Natural killer cell treated with Interleukin-12 subunit alpha and Interleukin-12 subunit beta and Interleukin-15 and Interleukin-18, amount 100 ng/mL, for 72 hours (primary cell): ENCODE measurements at regions not wholly inside any gene's neighbourhood (a gene's known extent, or its start where the extent isn't known, plus 50 kb on each side); places are given as distances from the start of the nearest gene placed in this dataset.

Experiments used
- ATAC-seq, 2 donors: fragments of 150-1000 bp; cut with Tn5 transposase in 1 of 2; sonication (Bioruptor Pico), chemical (Tn5 transposase) in 1 of 2; 2 replicates each; pipeline ENCODE4 v1.10.0; 2021
- DNase-seq: peaks from one replicate; pipeline ENCODE4 v3.0.0; 2022; ENCODE audit warnings: low spot score
- H3K27ac Mint-ChIP-seq, 2 donors: 1 replicate in 1 of 2; 2 replicates in 1 of 2; pipeline ENCODE4 v1.8.0; 2022; ENCODE audit warnings: mixed read lengths in 2 of 2, mild to moderate bottlenecking in 1 of 2, moderate library complexity in 1 of 2
- H3K27me3 Mint-ChIP-seq, 2 donors: 1 replicate in 1 of 2; 2 replicates in 1 of 2; pipeline ENCODE4 v1.8.0; 2022; ENCODE audit warnings: mixed read lengths in 2 of 2
- H3K36me3 Mint-ChIP-seq: one replicate; pipeline ENCODE4 v1.8.0; 2022; ENCODE audit warnings: mixed read lengths
- H3K4me1 Mint-ChIP-seq, 2 donors: 1 replicate in 1 of 2; 2 replicates in 1 of 2; pipeline ENCODE4 v1.8.0; 2022; ENCODE audit warnings: low read depth in 2 of 2, mixed read lengths in 2 of 2, mild to moderate bottlenecking in 1 of 2
- H3K4me3 Mint-ChIP-seq: one replicate; pipeline ENCODE4 v1.8.0; 2022; ENCODE audit warnings: mixed read lengths
- H3K9me3 Mint-ChIP-seq: 2 replicates; pipeline ENCODE4 v1.8.0; 2022; ENCODE audit warnings: mixed read lengths

DNA sequence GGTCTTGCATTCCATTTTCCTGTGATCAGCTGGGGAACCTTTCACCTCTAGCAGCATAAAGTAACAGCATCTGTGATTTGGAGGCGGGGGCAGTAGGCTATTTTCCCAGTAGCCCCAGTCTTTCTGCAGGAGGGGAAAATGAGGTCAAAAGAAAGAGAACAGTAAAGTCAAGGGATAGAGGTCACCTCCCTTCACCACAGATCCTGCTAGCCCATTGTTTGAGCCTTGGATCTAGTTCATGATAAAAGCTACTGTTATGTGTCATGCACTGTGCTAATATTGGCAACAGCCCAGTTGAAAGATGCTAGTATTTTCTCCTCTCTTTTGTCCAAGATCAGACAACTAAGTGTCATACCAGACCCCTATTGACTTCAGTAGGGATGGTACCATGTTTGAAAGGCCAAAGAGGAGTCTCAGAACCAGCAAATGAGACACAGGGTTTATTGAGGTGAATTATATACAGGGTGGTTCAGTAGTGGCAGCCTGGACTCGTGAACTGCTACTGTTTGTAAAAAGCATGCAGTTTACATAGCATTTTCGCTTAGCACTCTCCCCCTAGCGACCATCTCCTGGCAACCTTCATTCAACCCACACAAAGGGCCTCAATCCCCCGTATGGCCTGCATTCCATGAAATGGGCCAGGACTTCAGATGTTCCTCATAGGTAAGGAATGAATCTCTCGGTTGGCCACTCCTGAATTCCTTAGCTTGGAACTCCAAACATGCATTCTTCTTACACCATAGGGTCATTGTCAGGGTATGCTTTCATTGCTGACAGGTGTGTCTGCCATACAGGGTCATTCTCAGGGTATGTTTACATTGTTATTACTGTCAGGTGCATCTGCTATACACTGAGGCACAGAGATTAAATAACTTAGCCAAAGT lies 170.0 kb upstream of the FRMPD4 start:
- Mint-ChIP-seq H3K27me3 (peaks cover 0 to 2% of the 10 kb centered on the region in 2 donors), H3K9me3 (no peaks in the 10 kb centered on the region), H3K4me3 (no peak overlapping the region), H3K36me3 (no peaks in the 10 kb centered on the region), H3K4me1 (no peaks in the 10 kb centered on the region), H3K27ac (no peak overlapping the region)
- ATAC-seq: no peak
- no peak for DNase-seq

DNA sequence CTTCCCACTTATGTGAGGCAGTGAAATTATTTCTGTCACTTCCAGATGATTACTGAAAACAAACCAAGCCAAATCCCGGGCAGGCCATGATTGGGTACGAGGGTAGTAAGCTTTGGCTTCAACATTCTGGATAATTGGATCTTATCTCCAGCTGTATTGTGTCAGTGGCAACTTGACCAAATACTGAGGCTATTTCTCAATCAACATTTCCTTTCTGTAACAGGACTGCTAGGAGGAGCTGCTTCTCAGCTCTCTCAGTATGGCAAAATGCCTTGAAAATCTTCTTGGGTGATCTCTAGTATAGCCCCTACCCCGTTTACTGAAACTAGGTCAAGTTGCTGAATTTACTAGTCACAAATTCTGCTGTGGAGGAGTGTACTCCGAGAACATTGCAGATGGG lies 169.3 kb upstream of the FRMPD4 start:
- peaks cover 0 to 5% of the 10 kb centered on the region in 2 donors for H3K27me3 Mint-ChIP-seq

DNA sequence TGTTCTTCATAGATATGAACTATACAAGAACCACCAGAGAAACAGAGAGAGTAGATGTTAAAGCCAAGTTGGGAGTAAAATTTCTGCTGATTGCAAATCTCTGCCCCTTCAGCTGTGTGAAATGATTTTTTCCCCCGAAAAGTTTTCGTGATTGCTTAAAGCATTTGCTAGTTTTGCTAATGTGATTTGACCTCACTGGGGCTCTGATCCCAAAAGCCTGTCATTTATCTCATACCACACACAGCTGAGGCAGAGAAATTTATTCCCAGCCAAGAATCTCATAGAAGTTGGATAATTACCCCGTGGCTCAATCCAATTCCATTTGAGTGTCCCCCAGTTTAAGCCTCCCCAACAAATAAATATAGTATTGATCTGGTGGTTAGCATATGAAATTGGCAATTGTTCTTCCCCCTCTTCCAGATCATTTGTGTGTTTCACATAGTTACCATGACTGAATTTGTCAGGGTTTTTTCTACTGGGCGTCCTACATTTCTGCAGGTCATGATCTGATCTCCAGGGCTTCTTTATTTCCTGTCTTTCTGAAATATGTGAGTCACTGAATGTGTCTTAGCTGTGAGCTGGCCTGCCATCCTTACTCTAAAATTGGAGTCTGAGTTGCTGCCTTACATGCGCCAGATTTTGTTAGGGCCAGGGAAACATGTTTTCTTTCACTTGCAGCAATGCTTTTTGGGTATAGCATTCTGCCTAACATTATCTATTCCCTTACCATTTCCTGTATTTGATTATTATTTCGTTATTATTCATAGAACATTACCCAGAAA lies 167.5 kb upstream of the FRMPD4 start:
- ATAC-seq (no peak), DNase-seq (no peak)
- H3K4me3 Mint-ChIP-seq: no peak overlapping the region
- no peaks in the 10 kb centered on the region for H3K4me1 Mint-ChIP-seq
- peaks cover 0 to 8% of the 10 kb centered on the region in 2 donors for H3K27me3 Mint-ChIP-seq
- peaks cover 3% of the 10 kb centered on the region for H3K9me3 Mint-ChIP-seq
- no peaks in the 10 kb centered on the region for H3K36me3 Mint-ChIP-seq
- no peak overlapping the region for H3K27ac Mint-ChIP-seq

More for the DNA sequence above, 169.3 kb upstream of the FRMPD4 start:
- H3K27ac Mint-ChIP-seq: no peak overlapping the region
- H3K4me1 Mint-ChIP-seq: no peaks in the 10 kb centered on the region
- no peak for DNase-seq
- H3K36me3 Mint-ChIP-seq: no peaks in the 10 kb centered on the region
- no peak for ATAC-seq
- peaks cover 3% of the 10 kb centered on the region for H3K9me3 Mint-ChIP-seq
- H3K4me3 Mint-ChIP-seq: no peak overlapping the region

DNA sequence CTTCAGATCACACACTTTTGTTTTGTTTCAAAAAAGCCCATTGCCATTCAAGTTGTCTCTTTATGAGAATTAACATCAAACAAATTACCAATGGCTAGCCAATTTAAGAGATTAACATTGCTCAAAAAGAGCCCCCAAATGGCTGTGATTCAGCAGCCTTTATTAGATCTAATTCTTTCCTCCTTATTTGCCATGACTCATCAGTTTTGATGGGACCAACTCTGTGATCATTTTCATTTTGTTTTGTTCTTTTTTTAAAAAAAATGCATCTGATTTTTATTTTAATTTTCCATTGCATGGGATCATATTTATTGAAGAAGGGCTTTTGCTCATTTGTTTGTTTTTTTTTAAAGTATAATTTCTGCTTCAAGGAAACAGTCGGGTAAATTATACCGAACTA lies 161.6 kb upstream of the FRMPD4 start:
- Mint-ChIP-seq H3K4me3 (no peak overlapping the region), H3K27me3 (peaks cover 0 to 8% of the 10 kb centered on the region in 2 donors), H3K36me3 (no peaks in the 10 kb centered on the region), H3K4me1 (no peaks in the 10 kb centered on the region), H3K27ac (no peak overlapping the region), H3K9me3 (peaks cover 7% of the 10 kb centered on the region)
- ATAC-seq (no peak), DNase-seq (no peak)

DNA sequence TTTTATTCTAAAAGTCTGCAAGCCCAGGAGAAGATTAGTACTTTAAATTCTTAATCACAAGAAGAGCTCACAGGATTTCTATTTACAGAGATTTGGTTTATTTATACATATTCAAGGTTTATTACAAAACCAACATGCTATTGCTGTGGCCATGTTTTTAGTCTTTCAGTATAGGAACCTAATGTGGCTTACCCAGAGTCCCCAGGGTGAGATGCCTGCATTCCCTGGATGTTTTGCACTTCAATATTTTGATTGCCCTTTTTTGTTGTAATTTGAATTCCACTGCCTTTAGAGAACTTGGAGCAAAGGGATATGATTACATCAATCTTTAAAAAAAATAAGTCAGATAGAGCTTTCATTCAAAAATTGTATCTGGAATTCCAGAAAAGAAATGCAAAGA lies 146.0 kb upstream of the FRMPD4 start:
- Mint-ChIP-seq H3K27me3 (no peaks in the 10 kb centered on the region), H3K9me3 (peaks cover 5% of the 10 kb centered on the region)

DNA sequence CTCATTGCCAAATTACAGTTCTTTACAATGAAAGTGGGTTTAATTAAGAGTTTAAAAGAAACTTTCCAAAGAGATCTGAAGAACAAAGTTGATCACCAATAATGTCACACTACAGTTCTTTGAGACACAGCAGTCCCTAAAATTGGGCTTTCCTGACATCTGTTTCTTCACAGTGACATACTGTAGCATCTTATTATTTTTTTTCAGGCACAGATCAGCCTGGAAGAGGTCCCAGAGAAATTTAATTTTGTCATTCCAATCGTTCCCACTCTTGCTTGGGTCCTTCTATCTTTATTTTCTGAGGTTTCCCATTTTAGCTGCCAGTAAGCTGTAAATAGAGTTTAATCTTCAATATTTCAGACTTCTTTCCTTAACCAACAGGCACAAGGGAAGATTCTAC lies 143.1 kb upstream of the FRMPD4 start:
- H3K27me3 Mint-ChIP-seq: no peaks in the 10 kb centered on the region
- no peaks in the 10 kb centered on the region for H3K4me1 Mint-ChIP-seq
- no peak overlapping the region for H3K4me3 Mint-ChIP-seq
- peaks cover 5% of the 10 kb centered on the region for H3K9me3 Mint-ChIP-seq
- no peaks in the 10 kb centered on the region for H3K36me3 Mint-ChIP-seq
- ATAC-seq (no peak), DNase-seq (no peak)
- no peak overlapping the region for H3K27ac Mint-ChIP-seq

More for the DNA sequence above, 146.0 kb upstream of the FRMPD4 start:
- Mint-ChIP-seq H3K27ac (no peak overlapping the region), H3K36me3 (no peaks in the 10 kb centered on the region), H3K4me3 (no peak overlapping the region), H3K4me1 (no peaks in the 10 kb centered on the region)
- ATAC-seq (no peak), DNase-seq (no peak)

DNA sequence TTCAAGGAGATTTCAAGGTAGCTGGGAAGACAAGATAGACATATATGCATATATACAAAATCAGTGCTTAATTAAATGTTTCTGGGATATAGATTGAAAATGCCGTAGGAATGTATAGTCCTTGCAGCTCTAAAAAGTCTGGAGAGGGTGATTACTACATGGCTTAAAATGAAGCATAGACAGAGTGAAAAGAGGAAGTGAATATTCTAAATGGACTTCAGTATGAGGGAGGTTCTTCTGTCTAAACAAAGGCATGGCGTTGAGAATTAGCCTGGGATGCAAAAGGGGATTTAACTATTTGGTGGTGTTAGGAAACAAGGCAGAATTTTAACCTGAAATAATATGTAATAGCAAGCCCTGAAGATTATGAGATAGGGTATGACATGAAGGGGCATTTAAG lies 141.5 kb upstream of the FRMPD4 start:
- H3K4me1 Mint-ChIP-seq: no peaks in the 10 kb centered on the region
- no peaks in the 10 kb centered on the region for H3K27me3 Mint-ChIP-seq
- no peak overlapping the region for H3K4me3 Mint-ChIP-seq
- H3K27ac Mint-ChIP-seq: no peak overlapping the region
- peaks cover 5% of the 10 kb centered on the region for H3K9me3 Mint-ChIP-seq
- ATAC-seq (no peak), DNase-seq (no peak)
- H3K36me3 Mint-ChIP-seq: no peaks in the 10 kb centered on the region

DNA sequence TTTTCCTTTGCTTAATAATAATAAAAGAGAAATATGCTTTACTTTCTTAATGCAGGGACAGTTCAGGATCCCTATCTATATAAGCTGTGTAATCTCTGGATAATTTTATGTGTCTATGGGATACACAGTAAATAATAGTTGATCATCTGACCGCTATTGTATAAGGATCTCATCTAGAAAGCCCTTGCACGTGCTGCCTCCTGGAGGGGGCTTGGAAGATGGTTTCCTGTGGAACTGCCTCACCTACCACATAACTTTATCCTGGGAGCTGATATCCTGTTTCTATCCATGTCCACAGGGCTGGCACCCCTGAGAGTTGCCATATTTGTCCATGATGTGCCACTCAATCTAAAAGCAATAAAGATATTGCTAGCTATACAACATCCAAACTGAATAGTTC lies 139.3 kb upstream of the FRMPD4 start:
- no peak overlapping the region for H3K27ac Mint-ChIP-seq
- ATAC-seq: no peak
- no peaks in the 10 kb centered on the region for H3K27me3 Mint-ChIP-seq
- no peak for DNase-seq
- H3K36me3 Mint-ChIP-seq: no peaks in the 10 kb centered on the region
- H3K9me3 Mint-ChIP-seq: peaks cover 5% of the 10 kb centered on the region
- no peaks in the 10 kb centered on the region for H3K4me1 Mint-ChIP-seq
- H3K4me3 Mint-ChIP-seq: no peak overlapping the region

DNA sequence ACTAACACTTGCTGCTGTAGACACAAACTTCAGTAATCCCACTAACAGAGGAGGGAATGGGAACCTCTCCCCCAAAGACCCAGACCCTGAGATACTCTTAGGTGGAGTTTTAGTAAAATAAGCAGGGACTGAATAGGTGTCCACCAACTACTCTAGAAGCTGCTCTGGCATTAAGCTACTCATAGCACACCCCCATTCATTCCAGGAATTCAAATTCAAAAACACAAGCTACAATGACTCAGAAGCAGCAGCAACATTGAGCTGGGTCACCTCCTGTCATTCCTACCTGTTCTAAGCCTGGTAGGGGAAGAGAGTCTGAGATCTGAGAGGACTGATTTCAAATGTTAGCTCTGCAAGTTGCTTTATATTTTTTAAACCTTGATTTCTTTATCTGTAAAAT lies 135.4 kb upstream of the FRMPD4 start:
- Mint-ChIP-seq H3K4me1 (peaks cover 0 to 2% of the 10 kb centered on the region in 2 donors), H3K27ac (no peak overlapping the region), H3K4me3 (no peak overlapping the region), H3K36me3 (no peaks in the 10 kb centered on the region), H3K9me3 (no peaks in the 10 kb centered on the region), H3K27me3 (no peaks in the 10 kb centered on the region)
- DNase-seq (no peak), ATAC-seq (no peak)

DNA sequence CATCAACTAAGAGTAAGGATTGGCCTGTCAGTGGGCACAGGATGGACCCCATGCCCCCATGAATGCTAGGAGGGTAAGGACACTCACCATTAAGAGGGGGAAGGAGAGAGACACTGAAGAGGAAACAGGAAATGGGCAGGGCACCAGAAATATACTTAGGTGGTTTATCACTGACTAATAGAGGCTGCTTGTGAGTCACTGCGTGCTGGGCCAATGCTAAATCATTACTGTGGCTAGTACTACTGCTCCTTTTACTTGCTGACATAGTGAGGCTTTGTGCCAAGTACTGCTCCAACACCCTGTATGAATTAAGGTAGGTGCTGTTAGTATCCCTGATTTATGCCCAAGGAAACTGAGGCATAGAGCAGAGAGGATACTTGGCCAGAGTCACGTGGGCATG lies 130.4 kb upstream of the FRMPD4 start:
- ATAC-seq: no peak
- DNase-seq: no peak
- Mint-ChIP-seq H3K27ac (no peak overlapping the region), H3K36me3 (no peaks in the 10 kb centered on the region), H3K27me3 (peaks cover 0 to 2% of the 10 kb centered on the region in 2 donors), H3K4me3 (no peak overlapping the region), H3K4me1 (peaks cover 0 to 2% of the 10 kb centered on the region in 2 donors), H3K9me3 (peaks cover 2% of the 10 kb centered on the region)

DNA sequence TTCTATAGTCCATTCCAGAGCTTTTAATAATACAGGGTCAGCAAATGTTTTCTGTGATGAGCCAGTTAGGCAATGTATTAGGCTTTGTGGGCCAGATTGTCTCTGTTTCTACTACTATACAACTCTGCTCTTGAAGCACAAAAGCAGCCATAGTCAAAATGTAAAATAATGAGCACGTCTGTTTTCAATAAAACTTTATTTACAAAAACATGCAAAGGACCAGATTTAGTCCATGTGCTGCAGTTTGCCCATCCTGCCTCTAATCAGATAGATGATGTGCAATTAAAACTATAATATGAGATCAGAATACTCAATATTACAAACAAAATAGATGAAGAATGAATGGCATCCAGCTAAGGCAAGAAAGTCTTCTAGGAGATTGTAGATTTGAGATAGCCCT lies 127.8 kb upstream of the FRMPD4 start:
- no peaks in the 10 kb centered on the region for H3K36me3 Mint-ChIP-seq
- H3K4me1 Mint-ChIP-seq: peaks cover 0 to 2% of the 10 kb centered on the region in 2 donors
- peaks cover 5% of the 10 kb centered on the region for H3K9me3 Mint-ChIP-seq
- ATAC-seq: no peak
- no peak overlapping the region for H3K27ac Mint-ChIP-seq
- no peak for DNase-seq
- H3K4me3 Mint-ChIP-seq: no peak overlapping the region
- peaks cover 0 to 2% of the 10 kb centered on the region in 2 donors for H3K27me3 Mint-ChIP-seq

DNA sequence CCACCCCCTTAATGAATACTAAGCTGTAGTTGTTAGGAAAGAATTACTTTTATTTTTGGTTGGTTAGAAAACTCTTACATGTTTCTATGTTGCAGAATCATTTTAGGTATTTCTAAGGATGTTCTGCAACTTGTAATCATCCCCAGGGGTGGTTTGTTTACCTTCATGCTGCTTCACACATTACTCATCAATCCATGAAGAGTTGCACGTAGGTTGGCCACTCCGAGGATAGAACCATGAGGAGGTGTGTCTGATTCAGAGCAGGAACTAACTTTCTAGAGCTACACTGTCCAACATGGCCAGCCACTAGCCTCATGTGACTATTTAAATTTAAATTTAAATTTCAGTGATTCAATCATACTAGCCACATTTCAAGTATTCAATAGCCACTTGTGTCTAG lies 127.2 kb upstream of the FRMPD4 start:
- H3K27me3 Mint-ChIP-seq: peaks cover 0 to 2% of the 10 kb centered on the region in 2 donors
- DNase-seq (no peak), ATAC-seq (no peak)
- no peak overlapping the region for H3K4me3 Mint-ChIP-seq
- H3K36me3 Mint-ChIP-seq: no peaks in the 10 kb centered on the region
- peaks cover 0 to 2% of the 10 kb centered on the region in 2 donors for H3K4me1 Mint-ChIP-seq
- H3K9me3 Mint-ChIP-seq: peaks cover 5% of the 10 kb centered on the region
- H3K27ac Mint-ChIP-seq: no peak overlapping the region

DNA sequence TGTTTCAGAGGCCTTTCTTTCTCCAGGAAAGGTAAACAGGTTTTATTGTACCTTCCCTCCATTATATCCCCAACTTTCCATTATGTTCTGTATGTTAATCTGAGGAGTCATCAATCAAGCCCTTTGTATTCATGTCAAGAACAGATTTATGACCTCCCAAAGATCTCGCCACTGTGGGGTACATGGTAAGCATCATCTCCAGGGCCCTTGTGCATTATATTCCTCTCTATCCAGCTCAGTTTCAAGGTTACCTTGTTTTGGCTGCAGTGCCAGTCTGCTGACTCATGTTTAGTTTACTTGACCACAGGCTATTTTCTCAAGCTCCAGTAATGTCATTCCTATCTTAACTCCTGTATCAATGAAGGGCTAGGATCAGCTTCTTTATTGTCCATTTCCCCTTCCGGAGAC lies 125.1 kb upstream of the FRMPD4 start:
- ATAC-seq (no peak), DNase-seq (no peak)
- no peak overlapping the region for H3K27ac Mint-ChIP-seq
- H3K27me3 Mint-ChIP-seq: peaks cover 0 to 2% of the 10 kb centered on the region in 2 donors
- no peaks in the 10 kb centered on the region for H3K4me1 Mint-ChIP-seq
- H3K36me3 Mint-ChIP-seq: no peaks in the 10 kb centered on the region
- no peak overlapping the region for H3K4me3 Mint-ChIP-seq
- peaks cover 8% of the 10 kb centered on the region for H3K9me3 Mint-ChIP-seq

DNA sequence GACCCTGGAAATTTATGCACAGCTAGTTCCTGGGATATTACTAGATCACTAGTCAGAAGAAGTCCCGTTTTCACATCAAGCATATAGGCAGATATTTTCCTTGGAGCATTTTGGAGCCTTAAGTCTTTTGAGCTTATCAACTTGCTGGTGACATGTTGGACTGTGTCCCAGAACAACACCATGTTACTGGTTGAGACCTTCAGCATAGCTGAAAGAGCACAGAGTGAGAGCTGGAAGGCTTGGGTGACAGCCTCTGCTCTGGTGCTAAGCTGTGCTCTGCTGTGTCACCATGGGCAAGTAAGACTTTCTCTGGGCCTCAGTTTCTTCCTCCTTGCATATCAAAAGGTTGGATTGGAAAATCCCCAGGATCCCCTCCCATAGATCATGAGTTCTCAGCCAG lies 116.6 kb upstream of the FRMPD4 start:
- no peaks in the 10 kb centered on the region for H3K36me3 Mint-ChIP-seq
- ATAC-seq: no peak
- H3K4me3 Mint-ChIP-seq: no peak overlapping the region
- H3K4me1 Mint-ChIP-seq: no peaks in the 10 kb centered on the region
- H3K9me3 Mint-ChIP-seq: peaks cover 9% of the 10 kb centered on the region
- DNase-seq: no peak
- H3K27me3 Mint-ChIP-seq: peaks cover 0 to 6% of the 10 kb centered on the region in 2 donors
- H3K27ac Mint-ChIP-seq: no peak overlapping the region
